B cell (primary cell): ENCODE measurements at regions not wholly inside any gene's neighbourhood (a gene's known extent, or its start where the extent isn't known, plus 50 kb on each side); places are given as distances from the start of the nearest gene placed in this dataset.

Experiments
- ATAC-seq: fragments of 200-7000 bp; cut with Tn5 transposase; one replicate; pipeline ENCODE4 v1.10.0; 2021; ENCODE audit warnings: low read depth, mild to moderate bottlenecking, moderate number of reproducible peaks, moderate library complexity
- CTCF ChIA-PET: fragments of 350-600 bp; sonication (Branson Sonifier 250); formaldehyde crosslinking; loops from one replicate; lab custom pipeline; 2021; ENCODE audit warnings: antibody characterized with exemption, inconsistent platforms; lab: Charles Lee
- POLR2A ChIA-PET: fragments of 350-600 bp; sonication (Branson Sonifier 250); formaldehyde crosslinking; loops from one replicate; lab custom pipeline; 2021; ENCODE audit warnings: antibody characterized with exemption; lab: Charles Lee
- DNase-seq: peaks from one replicate; pipeline ENCODE4 v3.0.0; 2013
- H2AFZ ChIP-seq: 2 replicates; pipeline ENCODE4 v1.6.1; 2012; ENCODE audit warnings: mild to moderate bottlenecking, low read depth, low read length; ENCODE audit not compliant: insufficient read depth, poor library complexity, severe bottlenecking
- H3K27ac ChIP-seq, 2 donors: 1 replicate in 1 of 2; 2 replicates in 1 of 2; pipeline ENCODE4 v1.5.1; 2012 to 2013; ENCODE audit warnings: low read length in 2 of 2, mild to moderate bottlenecking in 2 of 2, moderate library complexity in 1 of 2
- H3K27me3 ChIP-seq, 4 experiments: fragments of 200-600 bp in 1 of 4; sonication (generic) in 1 of 4; replicated peaks in 1 of 4; 1 replicate in 2 of 4; 2 replicates in 2 of 4; pipeline versions ENCODE4 v1.6.1 to v1.7.0; 2013 to 2016; ENCODE audit warnings: low read length in 3 of 4, mild to moderate bottlenecking in 2 of 4, mixed read lengths in 1 of 4, moderate library complexity in 1 of 4; ENCODE audit not compliant: insufficient read depth in 4 of 4, control insufficient read depth in 3 of 4; ENCODE audit errors: control extremely low read depth in 1 of 4
- H3K36me3 ChIP-seq, 2 experiments: replicated peaks in 1 of 2; 1 replicate in 1 of 2; 2 replicates in 1 of 2; pipeline versions ENCODE4 v1.6.1 to v1.7.1; 2013; ENCODE audit warnings: low read length in 1 of 2; ENCODE audit not compliant: insufficient read depth in 2 of 2, control insufficient read depth in 1 of 2; ENCODE audit errors: control extremely low read depth in 1 of 2, extremely low read depth in 1 of 2
- H3K4me1 ChIP-seq, 2 donors: fragments of 200-600 bp in 1 of 2; sonication (generic) in 1 of 2; 1 replicate in 1 of 2; 2 replicates in 1 of 2; pipeline versions ENCODE4 v1.5.1 to v1.6.1; 2013 to 2017; ENCODE audit warnings: low read length in 2 of 2; ENCODE audit not compliant: control insufficient read depth in 2 of 2, insufficient read depth in 2 of 2
- H3K4me2 ChIP-seq: replicated peaks from 2 replicates; pipeline ENCODE3; 2012; ENCODE audit warnings: mild to moderate bottlenecking, low read depth, low read length; ENCODE audit not compliant: poor library complexity, severe bottlenecking
- H3K4me3 ChIP-seq, 5 experiments: fragments of 200-600 bp in 1 of 5; sonication (generic) in 1 of 5; 1 replicate in 3 of 5; 2 replicates in 2 of 5; pipeline versions ENCODE4 v1.5.1 to v1.7.0; 2011 to 2016; ENCODE audit warnings: low read length in 4 of 5, mild to moderate bottlenecking in 4 of 5, low read depth in 2 of 5, control low read depth in 1 of 5, moderate library complexity in 1 of 5; ENCODE audit not compliant: insufficient read depth in 1 of 5; ENCODE audit errors: control extremely low read depth in 1 of 5, extremely low read depth in 1 of 5
- H3K79me2 ChIP-seq: fragments of 200-600 bp; sonication (generic); one replicate; pipeline ENCODE4 v1.6.0; 2016; ENCODE audit warnings: low read length; ENCODE audit not compliant: control insufficient read depth, insufficient read depth
- H3K9ac ChIP-seq: fragments of 200-600 bp; sonication (generic); 2 replicates; pipeline ENCODE4 v1.6.1; 2017; ENCODE audit warnings: mild to moderate bottlenecking, low read length, moderate library complexity
- H3K9me3 ChIP-seq, 3 donors: one replicate each; pipeline versions ENCODE4 v1.6.1 to v1.7.1; 2013; ENCODE audit warnings: low read length in 2 of 3; ENCODE audit not compliant: control insufficient read depth in 2 of 3, insufficient read depth in 1 of 3; ENCODE audit errors: control extremely low read depth in 1 of 3
- H4K20me1 ChIP-seq: 2 replicates; pipeline ENCODE4 v1.6.0; 2012; ENCODE audit warnings: mild to moderate bottlenecking, low read length; ENCODE audit not compliant: insufficient read depth, control insufficient read depth, poor library complexity, severe bottlenecking
- H3K27ac Mint-ChIP-seq: one replicate; pipeline ENCODE4 v1.8.0; 2021; ENCODE audit warnings: mixed read lengths
- H3K27me3 Mint-ChIP-seq: one replicate; pipeline ENCODE4 v1.8.0; 2021; ENCODE audit warnings: mixed read lengths
- H3K4me1 Mint-ChIP-seq: one replicate; pipeline ENCODE4 v1.8.0; 2021; ENCODE audit warnings: mixed read lengths
- H3K4me3 Mint-ChIP-seq: one replicate; pipeline ENCODE4 v1.8.0; 2021; ENCODE audit warnings: mixed read lengths
- H3K9me3 Mint-ChIP-seq: one replicate; pipeline ENCODE4 v1.8.0; 2022; ENCODE audit warnings: mixed read lengths; ENCODE audit not compliant: insufficient read depth
- CTCF ChIP-seq: fragments of 200-600 bp; IDR thresholded peaks from one replicate; pipeline ENCODE4 v1.8.0; 2022; ENCODE audit warnings: antibody characterized with exemption, mild to moderate bottlenecking
- EZH2 ChIP-seq: IDR thresholded peaks from 2 replicates; pipeline ENCODE4 v1.6.1; 2012; ENCODE audit warnings: borderline replicate concordance, low read depth, mild to moderate bottlenecking, moderate library complexity, low read length; ENCODE audit not compliant: insufficient read depth, poor library complexity, severe bottlenecking
- WGBS: methylation state at CpG from one replicate; pipeline ENCODE4 v1.1.5; 2013; ENCODE audit warnings: missing lambda C conversion rate; ENCODE audit not compliant: insufficient coverage; 5-methylcytosine and 5-hydroxymethylcytosine counted together
- intact Hi-C: fragments of 100-400 bp; cut with micrococcal nuclease; formaldehyde crosslinking; loops from one replicate; pipeline ENCODE4 v1.10.0; 2022

DNA sequence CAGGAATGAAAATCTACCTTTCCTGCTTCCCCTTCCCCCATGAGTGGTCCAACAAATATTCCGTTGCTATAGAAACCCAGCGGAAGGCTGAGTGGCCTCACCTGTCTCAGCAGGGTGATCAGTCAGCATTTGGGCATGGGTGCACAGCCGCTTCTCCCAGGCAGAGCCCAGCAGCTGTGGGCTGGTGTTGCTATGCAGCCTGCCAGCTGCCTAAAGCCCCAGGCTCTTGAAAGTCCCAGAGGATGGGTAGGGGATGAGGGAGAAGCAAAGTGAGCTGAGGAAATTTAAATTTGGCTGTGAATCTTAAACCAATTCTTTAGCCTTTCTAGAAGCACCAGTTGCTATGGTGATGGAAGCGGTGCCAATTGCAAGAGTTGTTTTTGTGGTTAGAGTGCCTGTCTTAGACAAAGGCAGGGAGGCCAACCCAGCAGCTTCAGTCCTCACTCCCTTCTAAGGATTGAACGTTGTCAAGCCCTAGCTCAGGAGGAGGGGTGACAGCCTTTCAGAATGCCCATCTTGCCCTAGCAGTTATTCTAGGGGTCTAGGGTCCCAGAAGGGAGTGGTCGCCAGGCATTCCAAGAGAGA lies 151.5 kb upstream of the PITX1 start:
- ATAC-seq = no peak
- Histone ChIP-seq H3K36me3 (no peaks in the 10 kb centered on the region), H3K9ac (no peak overlapping the region), H2AFZ (no peak overlapping the region), H3K27me3 (peaks cover 0 to 8% (median 6%) of the 10 kb centered on the region in 4 experiments), H4K20me1 (no peaks in the 10 kb centered on the region), H3K4me3 (no peak overlapping the region), H3K79me2 (no peaks in the 10 kb centered on the region), H3K4me1 (peaks cover 0 to under 1% of the 10 kb centered on the region in 2 donors), H3K4me2 (no peak overlapping the region), H3K27ac (no peak overlapping the region), H3K9me3 (no peaks in the 10 kb centered on the region)
- Mint-ChIP-seq H3K4me1 (peaks cover under 1% of the 10 kb centered on the region), H3K27ac (no peak overlapping the region), H3K27me3 (peaks cover 43% of the 10 kb centered on the region), H3K9me3 (no peaks in the 10 kb centered on the region), H3K4me3 (no peak overlapping the region)
- WGBS = 86% methylated on average over 5 of the region's 6 CpGs
- no peak for DNase-seq
- TF ChIP-seq CTCF = no peak
- TF ChIP-seq EZH2 = no peak
- intact Hi-C loops = no loop called here
- ChIA-PET CTCF (interaction anchor here (0.8 kb wide), 1 partner anchor 268 kb away, joined by 3 read pairs; no protein-coding TSS in a partner anchor), POLR2A (no interaction called here)

DNA sequence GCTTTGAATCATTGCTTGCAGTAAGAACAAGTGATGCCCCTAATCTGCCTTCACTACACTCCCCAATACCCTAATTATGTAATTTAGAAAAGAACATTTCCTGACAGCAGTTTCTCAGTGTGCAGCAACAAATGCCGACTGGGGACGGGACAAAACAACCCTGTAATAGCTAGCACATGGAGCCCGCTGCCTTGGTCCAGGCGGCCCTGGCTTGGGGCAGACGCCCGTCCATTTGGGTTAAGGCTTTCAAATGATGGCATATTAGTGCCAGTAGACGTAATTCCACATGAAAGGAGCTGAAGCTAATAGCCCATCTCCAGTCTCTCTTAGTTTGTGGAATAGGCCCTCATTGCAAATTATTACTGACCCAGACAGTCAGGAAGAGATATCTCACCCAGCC lies 150.6 kb upstream of the PITX1 start:
- Histone ChIP-seq H4K20me1 (no peaks in the 10 kb centered on the region), H3K9me3 (no peaks in the 10 kb centered on the region), H3K79me2 (no peaks in the 10 kb centered on the region), H3K9ac (no peak overlapping the region), H3K36me3 (no peaks in the 10 kb centered on the region), H3K27me3 (peaks cover 0 to 3% (median 1%) of the 10 kb centered on the region in 4 experiments), H2AFZ (no peak overlapping the region), H3K27ac (no peak overlapping the region), H3K4me3 (no peak overlapping the region), H3K4me1 (no peaks in the 10 kb centered on the region), H3K4me2 (no peak overlapping the region)
- POLR2A ChIA-PET = no interaction called here
- TF ChIP-seq CTCF (no peak), EZH2 (no peak)
- CTCF ChIA-PET = no interaction called here
- intact Hi-C loops = no loop called here
- DNase-seq = no peak
- ATAC-seq = no peak
- WGBS = 95% methylated on average over 4 of the region's 7 CpGs
- Mint-ChIP-seq H3K27me3 (peaks cover 36% of the 10 kb centered on the region), H3K4me1 (no peaks in the 10 kb centered on the region), H3K9me3 (no peaks in the 10 kb centered on the region), H3K27ac (no peak overlapping the region), H3K4me3 (no peak overlapping the region)
